RWPE2 (cell line): ENCODE measurements at regions not wholly inside any gene's neighbourhood (a gene's known extent, or its start where the extent isn't known, plus 50 kb on each side); places are given as distances from the start of the nearest gene placed in this dataset.

ENCODE experiments used
- ATAC-seq: fragments of 200-7000 bp; cut with Tn5 transposase; 3 replicates; pipeline ENCODE4 v1.9.1; 2021; ENCODE audit warnings: low read depth
- DNase-seq: peaks from one replicate; pipeline ENCODE4 v3.0.0-alpha.2; 2020; ENCODE audit warnings: low spot score
- H3K27ac ChIP-seq: fragments of 450-650 bp; 2 replicates; pipeline ENCODE4 v1.5.1; 2017; ENCODE audit warnings: mild to moderate bottlenecking; ENCODE audit not compliant: poor library complexity, severe bottlenecking
- H3K27me3 ChIP-seq: fragments of 250-450 bp; sonication (Bioruptor Pico); 2 replicates; pipeline ENCODE4 v1.5.1; 2021; ENCODE audit warnings: mild to moderate bottlenecking, moderate library complexity; ENCODE audit not compliant: insufficient read depth, poor library complexity, severe bottlenecking
- H3K36me3 ChIP-seq: fragments of 250-450 bp; sonication (Bioruptor Pico); 2 replicates; pipeline ENCODE4 v1.5.1; 2020; ENCODE audit warnings: low read depth, mild to moderate bottlenecking, moderate library complexity
- H3K4me1 ChIP-seq: fragments of 250-450 bp; sonication (Bioruptor Pico); 2 replicates; pipeline ENCODE4 v1.5.1; 2021; ENCODE audit warnings: mild to moderate bottlenecking, moderate library complexity; ENCODE audit not compliant: insufficient read depth, poor library complexity, severe bottlenecking
- H3K4me3 ChIP-seq: fragments of 250-450 bp; sonication (Bioruptor Pico); 2 replicates; pipeline ENCODE4 v1.5.1; 2021; ENCODE audit warnings: mild to moderate bottlenecking, moderate library complexity; ENCODE audit not compliant: severe bottlenecking
- H3K9me3 ChIP-seq: fragments of 250-450 bp; sonication (Bioruptor Pico); 2 replicates; pipeline ENCODE4 v1.5.1; 2021; ENCODE audit warnings: mild to moderate bottlenecking, moderate library complexity; ENCODE audit not compliant: severe bottlenecking
- TF ChIP-seq, protein P1 (sequence below): fragments of 450-650 bp; IDR thresholded peaks from one replicate; pipeline ENCODE4 v1.5.1; 2017; ENCODE audit warnings: mild to moderate bottlenecking, moderate library complexity; ENCODE audit not compliant: poor library complexity, severe bottlenecking

DNA sequence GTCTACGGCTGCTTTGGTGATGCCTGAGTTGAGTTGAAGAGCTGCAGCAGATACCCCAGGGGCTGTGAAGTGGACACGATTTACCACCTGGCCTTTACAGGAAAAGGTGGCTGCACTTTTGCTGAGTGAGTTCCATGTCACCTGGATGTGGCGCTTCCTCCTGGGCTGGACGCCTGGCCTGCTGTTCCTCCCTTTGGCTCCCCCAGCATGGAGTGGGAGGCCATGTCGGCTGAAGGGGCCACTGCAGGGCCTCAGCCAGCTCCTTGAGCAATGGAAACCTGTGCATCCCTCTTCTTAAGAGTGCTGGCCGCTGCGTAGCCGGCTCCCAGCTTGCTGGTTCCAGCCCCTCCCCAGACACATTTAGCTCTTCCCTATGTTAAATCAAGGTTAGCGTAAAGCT lies 221.0 kb downstream of the GLRX3 start:
- H3K4me1 ChIP-seq = no peaks in the 10 kb centered on the region
- no peaks in the 10 kb centered on the region for H3K27me3 ChIP-seq
- H3K9me3 ChIP-seq = no peaks in the 10 kb centered on the region
- TF ChIP-seq, protein P1, sequence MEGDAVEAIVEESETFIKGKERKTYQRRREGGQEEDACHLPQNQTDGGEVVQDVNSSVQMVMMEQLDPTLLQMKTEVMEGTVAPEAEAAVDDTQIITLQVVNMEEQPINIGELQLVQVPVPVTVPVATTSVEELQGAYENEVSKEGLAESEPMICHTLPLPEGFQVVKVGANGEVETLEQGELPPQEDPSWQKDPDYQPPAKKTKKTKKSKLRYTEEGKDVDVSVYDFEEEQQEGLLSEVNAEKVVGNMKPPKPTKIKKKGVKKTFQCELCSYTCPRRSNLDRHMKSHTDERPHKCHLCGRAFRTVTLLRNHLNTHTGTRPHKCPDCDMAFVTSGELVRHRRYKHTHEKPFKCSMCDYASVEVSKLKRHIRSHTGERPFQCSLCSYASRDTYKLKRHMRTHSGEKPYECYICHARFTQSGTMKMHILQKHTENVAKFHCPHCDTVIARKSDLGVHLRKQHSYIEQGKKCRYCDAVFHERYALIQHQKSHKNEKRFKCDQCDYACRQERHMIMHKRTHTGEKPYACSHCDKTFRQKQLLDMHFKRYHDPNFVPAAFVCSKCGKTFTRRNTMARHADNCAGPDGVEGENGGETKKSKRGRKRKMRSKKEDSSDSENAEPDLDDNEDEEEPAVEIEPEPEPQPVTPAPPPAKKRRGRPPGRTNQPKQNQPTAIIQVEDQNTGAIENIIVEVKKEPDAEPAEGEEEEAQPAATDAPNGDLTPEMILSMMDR = no peak
- ATAC-seq (no peak), DNase-seq (no peak)
- no peak overlapping the region for H3K4me3 ChIP-seq
- no peaks in the 10 kb centered on the region for H3K36me3 ChIP-seq
- no peak overlapping the region for H3K27ac ChIP-seq

DNA sequence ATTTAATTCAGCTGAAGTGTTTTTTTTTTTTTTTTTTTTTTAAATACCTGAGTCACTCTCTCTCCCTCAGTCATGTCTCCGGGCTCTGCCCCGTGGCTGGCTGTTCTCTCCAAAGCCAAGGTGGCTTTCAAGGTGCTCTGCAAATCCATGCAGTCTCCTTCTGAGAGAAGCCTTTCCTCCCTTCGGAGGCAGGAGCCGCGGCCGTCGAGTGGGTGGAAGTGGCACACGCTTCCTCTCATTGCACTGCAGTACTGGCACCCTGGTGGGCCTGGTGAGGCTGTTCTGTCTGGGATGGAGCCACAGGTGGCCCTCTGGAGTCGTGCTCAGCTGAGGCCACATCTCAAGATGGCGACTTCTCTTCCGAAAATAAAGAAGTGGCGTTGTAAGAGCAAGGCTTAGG lies 221.8 kb downstream of the GLRX3 start:
- no peak overlapping the region for H3K4me3 ChIP-seq
- H3K4me1 ChIP-seq = no peaks in the 10 kb centered on the region
- DNase-seq (no peak), ATAC-seq (no peak)
- H3K27me3 ChIP-seq = no peaks in the 10 kb centered on the region
- no peaks in the 10 kb centered on the region for H3K36me3 ChIP-seq
- H3K9me3 ChIP-seq = no peaks in the 10 kb centered on the region
- H3K27ac ChIP-seq = no peak overlapping the region
- TF ChIP-seq, protein P1 = no peak

DNA sequence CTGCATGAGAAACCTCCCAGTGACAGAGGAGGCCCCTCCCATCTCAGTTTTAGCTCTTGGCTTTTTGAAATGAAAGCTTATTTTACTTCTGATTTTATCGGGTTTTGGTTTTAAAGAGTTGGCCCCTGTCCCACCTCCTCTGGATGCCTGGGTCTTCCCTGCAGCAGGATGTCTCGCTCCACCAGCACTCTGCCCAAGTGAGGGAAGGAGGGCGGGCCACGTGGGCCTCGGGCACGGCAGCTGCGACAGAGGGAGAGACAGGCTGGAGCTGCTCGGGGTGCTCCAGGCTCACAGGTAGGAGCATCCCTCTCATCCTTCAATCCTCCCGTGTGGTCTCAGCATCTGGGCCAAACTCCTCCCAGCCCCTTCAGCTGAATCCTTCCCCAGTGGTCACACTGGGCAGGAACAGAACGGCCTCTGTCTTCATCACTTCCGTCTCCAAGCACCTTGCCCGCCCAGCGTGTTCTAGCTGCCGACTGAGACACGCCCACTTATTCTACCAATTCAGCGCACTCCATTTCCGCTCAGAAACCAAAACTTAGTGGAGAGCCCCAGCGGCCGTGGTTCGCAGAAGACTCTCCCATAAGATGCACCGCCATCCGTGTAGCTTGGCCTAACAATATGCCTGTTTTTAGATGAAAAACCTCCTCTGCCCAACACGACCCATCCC lies 222.9 kb downstream of the GLRX3 start:
- no peaks in the 10 kb centered on the region for H3K27me3 ChIP-seq
- H3K36me3 ChIP-seq = no peaks in the 10 kb centered on the region
- no peak overlapping the region for H3K4me3 ChIP-seq
- DNase-seq (no peak), ATAC-seq (no peak)
- no peaks in the 10 kb centered on the region for H3K9me3 ChIP-seq
- TF ChIP-seq, protein P1 = no peak
- H3K4me1 ChIP-seq = no peaks in the 10 kb centered on the region
- H3K27ac ChIP-seq = no peak overlapping the region

DNA sequence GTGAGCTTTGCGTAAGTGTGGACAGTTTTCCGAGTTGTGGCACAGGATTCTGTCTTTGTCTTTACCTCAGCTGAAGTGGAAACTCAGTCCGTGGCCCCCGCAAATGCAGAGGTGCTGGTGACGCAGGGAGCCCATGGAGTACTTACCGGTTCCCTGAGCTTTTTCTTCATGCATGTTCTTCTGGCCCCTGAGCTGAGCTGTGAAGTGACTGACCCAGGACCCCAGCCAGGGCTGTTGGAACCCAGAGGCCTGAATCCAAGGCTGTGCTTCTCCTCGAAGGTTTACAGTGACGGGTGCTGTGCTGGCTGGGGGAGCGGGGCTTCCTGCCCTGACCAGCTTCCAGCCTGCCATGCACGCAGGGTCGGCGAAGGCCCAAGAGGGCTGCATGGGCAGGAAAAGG lies 223.5 kb downstream of the GLRX3 start:
- no peaks in the 10 kb centered on the region for H3K9me3 ChIP-seq
- no peak for ATAC-seq

DNA sequence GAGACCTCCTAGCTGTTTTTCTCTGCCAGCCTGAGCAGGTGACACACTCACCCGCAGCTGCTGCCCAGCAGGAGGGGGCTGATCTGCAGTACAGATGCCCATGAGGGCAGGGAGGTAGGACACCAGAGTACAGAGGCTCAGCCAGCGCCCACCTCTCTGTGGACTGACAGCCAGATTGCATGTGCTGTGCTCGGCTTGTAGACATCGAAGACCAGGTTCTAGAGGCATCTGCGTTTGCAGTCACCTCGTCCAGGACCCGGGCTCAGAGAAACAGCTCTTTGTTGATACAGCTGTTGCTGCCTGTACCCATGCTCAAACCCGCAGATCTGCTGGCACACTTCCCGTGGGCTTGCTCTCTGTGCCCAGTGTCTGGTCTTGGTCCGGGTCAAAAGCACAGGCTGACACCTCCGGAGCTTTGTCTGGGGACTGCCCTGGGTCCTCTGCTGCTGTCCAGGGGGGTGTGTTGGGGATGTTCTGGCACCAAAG lies 224.7 kb downstream of the GLRX3 start:
- no peak overlapping the region for H3K4me3 ChIP-seq
- no peaks in the 10 kb centered on the region for H3K4me1 ChIP-seq
- no peaks in the 10 kb centered on the region for H3K27me3 ChIP-seq
- no peak overlapping the region for H3K27ac ChIP-seq
- no peak for ATAC-seq
- no peaks in the 10 kb centered on the region for H3K9me3 ChIP-seq
- TF ChIP-seq, protein P1 = no peak
- no peaks in the 10 kb centered on the region for H3K36me3 ChIP-seq
- no peak for DNase-seq

More for the DNA sequence above, 223.5 kb downstream of the GLRX3 start:
- TF ChIP-seq, protein P1 = no peak
- no peaks in the 10 kb centered on the region for H3K27me3 ChIP-seq
- DNase-seq = no peak
- no peak overlapping the region for H3K4me3 ChIP-seq
- H3K4me1 ChIP-seq = no peaks in the 10 kb centered on the region
- H3K27ac ChIP-seq = no peak overlapping the region
- H3K36me3 ChIP-seq = no peaks in the 10 kb centered on the region
